ENCODE measurements at regions not wholly inside any gene's neighbourhood (a gene's known extent, or its start where the extent isn't known, plus 50 kb on each side); places are given as distances from the start of the nearest gene placed in this dataset.

GRCh38 chrX:15931362-15931761, 76.7 kb upstream of the AP1S2 start:
- in situ Hi-C loops (cut with MboI; ENCODE audit: low pct_unique_long_range_greater_than_20kb, low sequenced_read_pairs), result no loop called here
- DNase-seq, result peak; percentile 32

- DNase-seq, result peak; percentile 27
- in situ Hi-C loops (cut with MboI; ENCODE audit: low pct_unique_long_range_greater_than_20kb, low sequenced_read_pairs), result no loop called here
Measured at GRCh38 chrX:15930585-15930984, 76.0 kb upstream of the AP1S2 start.

DNA sequence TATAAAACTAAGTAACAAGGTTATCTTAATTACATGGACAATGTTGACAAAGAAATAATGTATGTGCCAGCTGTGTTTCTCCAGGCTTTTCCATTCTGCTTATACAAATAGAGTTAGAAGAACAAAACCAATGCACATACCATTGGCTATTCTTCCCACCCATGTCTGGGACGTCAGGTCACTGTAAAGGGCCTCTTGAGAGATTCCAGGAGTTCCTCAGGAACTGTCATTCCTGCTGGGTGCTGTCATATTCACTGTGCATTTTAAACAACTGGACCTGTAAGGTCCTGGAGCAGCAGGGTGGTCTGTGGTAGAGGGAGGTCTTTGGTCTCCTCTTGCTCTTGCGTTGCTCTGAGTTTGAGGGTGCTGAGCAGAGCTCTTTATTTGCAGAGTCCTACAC, 74.6 kb upstream of the AP1S2 start:
- DNase-seq, result no peak
- in situ Hi-C loops (cut with MboI; ENCODE audit: low pct_unique_long_range_greater_than_20kb, low sequenced_read_pairs), result no loop called here

GRCh38 chrX:15926622-15927021, 72.0 kb upstream of the AP1S2 start:
- in situ Hi-C loops (cut with MboI; ENCODE audit: low pct_unique_long_range_greater_than_20kb, low sequenced_read_pairs), result no loop called here
- no peak for DNase-seq

DNA sequence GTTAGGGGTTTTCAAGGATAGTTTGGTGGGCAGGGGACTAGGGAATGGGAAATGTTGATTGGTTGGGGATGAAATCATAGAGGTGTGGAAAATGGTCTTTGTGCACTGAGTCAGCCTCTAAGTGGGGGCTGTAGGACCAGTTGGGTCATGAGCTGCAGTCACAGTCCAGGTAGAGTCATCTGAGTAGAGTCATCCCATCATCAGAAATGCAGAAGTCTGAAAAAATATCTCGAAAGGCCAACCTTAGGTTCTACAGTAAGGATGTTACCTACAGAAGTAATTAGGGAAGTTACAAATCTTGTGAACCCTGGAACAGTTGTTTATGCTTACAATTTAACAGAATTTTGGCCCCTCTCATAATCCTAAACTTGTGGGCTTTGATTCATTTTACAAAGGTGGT, 63.4 kb upstream of the AP1S2 start:
- DNase-seq, result no peak
- in situ Hi-C loops (cut with MboI; ENCODE audit: low pct_unique_long_range_greater_than_20kb, low sequenced_read_pairs), result no loop called here

DNA sequence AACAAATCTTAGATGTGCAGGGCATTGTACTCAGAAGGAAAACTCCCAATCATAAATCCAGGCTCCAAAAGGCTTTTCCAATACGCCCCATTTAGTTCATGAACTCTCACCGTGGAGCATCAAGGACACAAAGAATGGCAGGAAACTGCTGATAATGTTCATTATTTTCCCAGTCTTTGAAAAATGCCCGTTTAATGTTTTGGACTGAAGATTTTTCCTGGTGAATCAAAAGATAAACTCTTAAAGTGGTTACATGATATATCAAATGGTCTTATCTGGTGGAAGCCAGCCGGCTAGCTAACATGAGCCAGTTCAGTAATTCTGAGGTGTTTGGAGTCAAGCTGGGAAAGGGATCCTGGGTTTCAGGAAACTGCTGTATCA, 62.1 kb upstream of the AP1S2 start:
- DNase-seq, result no peak
- in situ Hi-C loops (cut with MboI; ENCODE audit: low pct_unique_long_range_greater_than_20kb, low sequenced_read_pairs), result no loop called here

DNA sequence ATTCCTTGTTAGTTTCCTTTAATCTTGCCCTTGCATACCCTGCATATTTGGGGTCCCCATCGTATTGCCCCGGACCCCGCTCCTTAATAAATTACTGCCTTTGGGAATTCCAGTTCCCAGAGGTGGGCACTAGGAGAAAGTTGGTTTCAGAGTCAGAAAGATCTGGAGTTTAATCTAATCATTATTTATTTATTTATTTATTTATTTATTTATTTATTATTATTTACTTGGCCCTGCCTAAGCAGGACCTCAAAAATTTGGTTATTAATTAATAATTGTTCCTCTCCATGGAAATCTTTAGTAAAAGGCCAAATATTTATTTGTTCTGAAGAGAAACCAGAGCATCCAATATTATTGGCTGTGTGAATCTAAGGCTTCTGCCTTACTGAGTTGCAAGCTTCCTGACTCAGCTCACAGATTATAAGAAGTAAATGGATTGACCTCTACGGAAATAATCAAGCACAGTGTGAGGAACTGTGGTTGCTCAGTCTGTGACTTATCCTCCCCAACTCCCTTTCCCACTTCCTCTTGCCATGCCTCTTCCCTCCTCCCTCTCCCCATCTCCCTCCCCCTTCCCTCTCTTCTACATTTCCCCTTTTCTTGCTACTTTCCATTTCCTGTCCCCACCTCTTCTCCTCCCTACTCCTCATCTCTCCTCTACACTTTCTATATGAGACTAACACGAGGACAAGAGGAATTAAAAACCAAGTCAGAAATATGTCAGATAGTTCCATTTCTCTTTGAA, 61.5 kb upstream of the AP1S2 start:
- peak; percentile 86 for DNase-seq
- in situ Hi-C loops (cut with MboI; ENCODE audit: low pct_unique_long_range_greater_than_20kb, low sequenced_read_pairs), result no loop called here

- in situ Hi-C loops (cut with MboI; ENCODE audit: low pct_unique_long_range_greater_than_20kb, low sequenced_read_pairs), result no loop called here
- DNase-seq, result no peak
Measured at GRCh38 chrX:15914486-15914885, 59.9 kb upstream of the AP1S2 start.

GRCh38 chrX:15913146-15913545, 58.5 kb upstream of the AP1S2 start:
- in situ Hi-C loops (cut with MboI; ENCODE audit: low pct_unique_long_range_greater_than_20kb, low sequenced_read_pairs), result no loop called here

GRCh38 chrX:15911734-15912550, 57.3 kb upstream of the AP1S2 start:
- in situ Hi-C loops (cut with MboI; ENCODE audit: low pct_unique_long_range_greater_than_20kb, low sequenced_read_pairs), result no loop called here
- DNase-seq, result peak; percentile 87

More at GRCh38 chrX:15913146-15913545, 58.5 kb upstream of the AP1S2 start:
- no peak for DNase-seq

- no peak for DNase-seq
Measured at GRCh38 chrX:15909605-15910004, 55.0 kb upstream of the AP1S2 start.

DNA sequence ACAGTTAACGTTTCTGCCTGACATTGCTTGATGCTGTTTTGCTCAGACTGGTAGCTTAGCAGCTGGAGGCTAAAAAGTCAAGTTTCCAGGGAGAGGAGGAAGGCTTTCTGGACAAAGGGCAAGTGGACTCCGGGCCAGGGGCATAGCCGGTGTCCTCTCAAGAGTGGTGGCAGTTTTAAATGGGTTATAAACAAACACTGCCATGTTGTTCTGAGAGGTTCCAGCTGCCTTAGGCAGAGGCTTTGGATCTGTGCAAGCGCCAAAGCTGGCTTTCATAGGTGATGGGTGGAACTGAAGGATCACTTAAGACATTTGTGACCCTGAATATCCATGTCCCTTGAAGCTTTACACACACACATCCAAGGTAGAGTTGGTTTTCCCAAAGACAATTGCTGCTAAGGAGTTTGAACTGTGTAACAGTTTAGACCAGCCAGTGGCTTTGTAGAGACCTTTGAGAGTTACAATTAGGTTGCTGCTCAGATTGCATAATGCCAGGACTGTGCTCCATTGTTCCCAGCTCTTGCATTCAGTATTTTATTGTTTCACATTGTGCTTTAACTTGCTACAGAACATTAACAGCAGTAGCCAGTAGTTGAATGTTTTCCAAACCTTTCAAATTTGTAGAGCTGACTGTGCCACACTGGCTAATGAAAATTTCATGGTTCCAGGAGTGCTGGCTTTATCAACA, 54.1 kb upstream of the AP1S2 start:
- in situ Hi-C loops (cut with MboI; ENCODE audit: low pct_unique_long_range_greater_than_20kb, low sequenced_read_pairs), result no loop called here
- no peak for DNase-seq

More at GRCh38 chrX:15909605-15910004, 55.0 kb upstream of the AP1S2 start:
- in situ Hi-C loops (cut with MboI; ENCODE audit: low pct_unique_long_range_greater_than_20kb, low sequenced_read_pairs), result no loop called here

GRCh38 chrX:15906041-15906943, 51.7 kb upstream of the AP1S2 start:
- in situ Hi-C loops (cut with MboI; ENCODE audit: low pct_unique_long_range_greater_than_20kb, low sequenced_read_pairs), result no loop called here
- DNase-seq, result no peak

All from KBM-7 (cell line).